Fibroblast of lung (primary cell): ENCODE measurements at regions not wholly inside any gene's neighbourhood (a gene's known extent, or its start where the extent isn't known, plus 50 kb on each side); places are given as distances from the start of the nearest gene placed in this dataset.

Experiments
- DNase-seq, 2 donors: peaks; one replicate each; pipeline versions ENCODE4 v3.0.0 to v3.0.0-alpha.2; 2010; ENCODE audit warnings: low read depth in 2 of 2
- H2AFZ ChIP-seq: 2 replicates; pipeline ENCODE4 v1.5.1; 2012; ENCODE audit warnings: low read length, control low read depth, inconsistent platforms
- H3K27ac ChIP-seq: 2 replicates; pipeline ENCODE4 v1.5.1; 2011; ENCODE audit warnings: low read length, control low read depth; ENCODE audit not compliant: insufficient read depth
- H3K27me3 ChIP-seq: 2 replicates; pipeline ENCODE4 v1.5.1; 2011; ENCODE audit warnings: mild to moderate bottlenecking, low read length; ENCODE audit not compliant: control insufficient read depth, insufficient read depth
- H3K36me3 ChIP-seq: 2 replicates; pipeline ENCODE4 v1.5.1; 2011; ENCODE audit warnings: low read length; ENCODE audit not compliant: control insufficient read depth, insufficient read depth
- H3K4me1 ChIP-seq: 2 replicates; pipeline ENCODE4 v1.5.1; 2011; ENCODE audit warnings: low read length; ENCODE audit not compliant: control insufficient read depth, insufficient read depth; ENCODE audit errors: extremely low read depth
- H3K4me2 ChIP-seq: 2 replicates; pipeline ENCODE4 v1.5.1; 2011; ENCODE audit warnings: low read length, control low read depth; ENCODE audit not compliant: insufficient read depth; ENCODE audit errors: extremely low read depth
- H3K4me3 ChIP-seq, 4 experiments: fragments of 200-600 bp in 1 of 4; sonication (generic) in 1 of 4; replicated peaks in 1 of 4; 2 replicates each; pipeline ENCODE4 v1.5.1; 2011 to 2016; ENCODE audit warnings: low read length in 4 of 4, low read depth in 3 of 4, mild to moderate bottlenecking in 3 of 4, control low read depth in 2 of 4, inconsistent platforms in 1 of 4, mixed read lengths in 1 of 4; ENCODE audit not compliant: insufficient read depth in 1 of 4; ENCODE audit errors: control extremely low read depth in 1 of 4
- H3K79me2 ChIP-seq: 2 replicates; pipeline ENCODE4 v1.5.1; 2012; ENCODE audit warnings: mild to moderate bottlenecking, low read length, inconsistent platforms; ENCODE audit not compliant: control insufficient read depth, insufficient read depth
- H3K9ac ChIP-seq: 2 replicates; pipeline ENCODE4 v1.5.1; 2011; ENCODE audit warnings: mild to moderate bottlenecking, low read length, control low read depth; ENCODE audit not compliant: insufficient read depth
- H3K9me3 ChIP-seq: 2 replicates; pipeline ENCODE4 v1.5.1; 2012; ENCODE audit warnings: low read depth, low read length; ENCODE audit not compliant: control insufficient read depth, insufficient read depth
- H4K20me1 ChIP-seq: 2 replicates; pipeline ENCODE4 v1.5.1; 2011; ENCODE audit warnings: low read length; ENCODE audit not compliant: control insufficient read depth, insufficient read depth; ENCODE audit errors: extremely low read depth
- CTCF ChIP-seq, 2 donors: IDR thresholded peaks in 1 of 2; conservative IDR thresholded peaks in 1 of 2; 1 replicate in 1 of 2; 2 replicates in 1 of 2; pipeline ENCODE4 v1.5.1; 2011 to 2012; ENCODE audit warnings: low read length in 2 of 2, control low read depth in 1 of 2, inconsistent platforms in 1 of 2, low read depth in 1 of 2, mild to moderate bottlenecking in 1 of 2
- EZH2 ChIP-seq: IDR thresholded peaks from 2 replicates; pipeline ENCODE4 v1.5.1; 2012; ENCODE audit warnings: low read length, control low read depth, mild to moderate bottlenecking; ENCODE audit errors: missing control alignments

DNA sequence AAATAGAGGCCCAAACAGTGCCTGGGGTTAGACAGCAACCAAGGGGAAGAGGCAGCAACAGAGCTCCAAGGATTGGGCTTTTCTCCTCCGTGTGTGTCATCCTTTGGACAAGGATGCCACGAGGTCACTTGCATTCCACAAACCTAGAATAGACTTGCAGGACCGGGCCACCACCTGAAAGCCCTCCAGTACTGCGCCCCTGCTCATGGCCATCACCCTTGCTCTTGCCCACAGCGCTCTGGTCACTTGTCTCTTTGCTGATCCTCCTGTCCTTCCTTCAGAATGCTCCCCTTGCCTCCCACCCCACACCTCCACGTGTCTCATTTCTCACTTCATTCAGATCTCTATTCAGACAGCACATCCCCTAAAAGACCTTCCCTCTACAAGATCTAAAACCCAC is 247.4 kb downstream of the MATN1 start:
- no peak overlapping the region for H2AFZ ChIP-seq
- H3K27me3 ChIP-seq, result no peaks in the 10 kb centered on the region
- H3K4me1 ChIP-seq, result no peaks in the 10 kb centered on the region
- no peak overlapping the region for H3K9ac ChIP-seq
- no peaks in the 10 kb centered on the region for H3K9me3 ChIP-seq
- H3K4me2 ChIP-seq, result no peak overlapping the region
- no peaks in the 10 kb centered on the region for H3K36me3 ChIP-seq
- no peaks in the 10 kb centered on the region for H3K79me2 ChIP-seq
- no peak for DNase-seq
- no peak for TF ChIP-seq CTCF (conservative IDR thresholded peaks at IDR 0.05 in 1 of 2, IDR thresholded peaks at IDR 0.05 in 1 of 2; ENCODE audit: low read depth in 1 of 2, low read length in 2 of 2)
- no peak for TF ChIP-seq EZH2
- H3K4me3 ChIP-seq, result no peak overlapping the region
- no peaks in the 10 kb centered on the region for H4K20me1 ChIP-seq
- H3K27ac ChIP-seq, result no peak overlapping the region

- H3K79me2 ChIP-seq, result no peaks in the 10 kb centered on the region
- no peak overlapping the region for H3K4me3 ChIP-seq
- no peak overlapping the region for H2AFZ ChIP-seq
- H3K9me3 ChIP-seq, result no peaks in the 10 kb centered on the region
- no peak overlapping the region for H3K4me2 ChIP-seq
- H3K27ac ChIP-seq, result no peak overlapping the region
- DNase-seq, result no peak
- no peaks in the 10 kb centered on the region for H3K4me1 ChIP-seq
- no peaks in the 10 kb centered on the region for H4K20me1 ChIP-seq
- TF ChIP-seq CTCF (conservative IDR thresholded peaks at IDR 0.05 in 1 of 2, IDR thresholded peaks at IDR 0.05 in 1 of 2; ENCODE audit: low read depth in 1 of 2, low read length in 2 of 2) (no peak), EZH2 (no peak)
- H3K9ac ChIP-seq, result no peak overlapping the region
- no peaks in the 10 kb centered on the region for H3K27me3 ChIP-seq
- no peaks in the 10 kb centered on the region for H3K36me3 ChIP-seq
Observed at GRCh38 chr1:30475201-30475600, 248.2 kb downstream of the MATN1 start.

DNA sequence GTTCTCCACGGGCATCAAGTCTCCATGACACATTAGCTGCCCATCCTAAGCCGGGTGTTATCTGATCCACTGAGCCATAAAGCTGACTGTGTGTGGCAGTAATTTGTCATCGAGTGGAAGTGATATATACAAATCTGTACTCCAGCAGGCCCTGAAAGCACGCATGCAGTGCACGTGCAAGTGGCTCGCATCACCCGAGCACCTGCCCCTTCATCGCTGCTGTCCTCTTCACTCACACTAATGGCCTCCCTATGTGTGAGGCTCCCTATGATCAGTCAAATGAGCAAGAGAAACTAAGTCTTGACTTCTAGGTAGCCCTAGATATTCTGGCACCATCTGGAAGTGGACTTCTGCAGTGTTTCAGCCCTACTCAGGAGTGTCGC is 248.6 kb downstream of the MATN1 start:
- H4K20me1 ChIP-seq, result no peaks in the 10 kb centered on the region
- no peak for TF ChIP-seq EZH2
- H3K27me3 ChIP-seq, result no peaks in the 10 kb centered on the region
- DNase-seq, result no peak
- H3K4me1 ChIP-seq, result no peaks in the 10 kb centered on the region
- H3K36me3 ChIP-seq, result no peaks in the 10 kb centered on the region
- no peak overlapping the region for H3K4me2 ChIP-seq
- no peak overlapping the region for H2AFZ ChIP-seq
- H3K4me3 ChIP-seq, result no peak overlapping the region
- H3K79me2 ChIP-seq, result no peaks in the 10 kb centered on the region
- no peak overlapping the region for H3K27ac ChIP-seq
- H3K9me3 ChIP-seq, result no peaks in the 10 kb centered on the region
- H3K9ac ChIP-seq, result no peak overlapping the region
